MG63 (cell line): ENCODE measurements at regions not wholly inside any gene's neighbourhood (a gene's known extent, or its start where the extent isn't known, plus 50 kb on each side); places are given as distances from the start of the nearest gene placed in this dataset.
"Not testable (repeated sequence)": the region's sequence is repeated elsewhere in the genome, so short reads cannot be mapped to it uniquely, and the experiment has no call there.

Experiments used
- DNase-seq: peaks from one replicate; pipeline ENCODE4 v3.0.0-alpha.2; 2020
- H3K27me3 ChIP-seq: fragments of 250-450 bp; sonication (Bioruptor Pico); 2 replicates; pipeline ENCODE4 v1.5.1; 2020; ENCODE audit warnings: mild to moderate bottlenecking, moderate library complexity
- H3K36me3 ChIP-seq: fragments of 250-450 bp; sonication (Bioruptor Pico); 2 replicates; pipeline ENCODE4 v1.5.1; 2020; ENCODE audit warnings: mild to moderate bottlenecking, moderate library complexity
- H3K4me3 ChIP-seq: fragments of 250-450 bp; sonication (Bioruptor Pico); 2 replicates; pipeline ENCODE4 v1.5.1; 2020; ENCODE audit warnings: mild to moderate bottlenecking, moderate library complexity
- H3K9me3 ChIP-seq: fragments of 250-450 bp; sonication (Bioruptor Pico); 2 replicates; pipeline ENCODE4 v1.5.1; 2020; ENCODE audit warnings: mild to moderate bottlenecking, moderate library complexity

GRCh38 chr1:190858140-190858539 lies 380.5 kb upstream of the BRINP3 start:
- no peak overlapping the region for H3K4me3 ChIP-seq
- no peak for DNase-seq
- H3K27me3 ChIP-seq, result no peaks in the 10 kb centered on the region
- H3K36me3 ChIP-seq, result no peaks in the 10 kb centered on the region
- no peaks in the 10 kb centered on the region for H3K9me3 ChIP-seq

- no peak overlapping the region for H3K4me3 ChIP-seq
- H3K27me3 ChIP-seq, result no peaks in the 10 kb centered on the region
- H3K9me3 ChIP-seq, result no peaks in the 10 kb centered on the region
- DNase-seq, result no peak
- no peaks in the 10 kb centered on the region for H3K36me3 ChIP-seq
These were observed 386.5 kb upstream of the BRINP3 start for GRCh38 chr1:190864013-190864641.

- Histone ChIP-seq H3K27me3 (no peaks in the 10 kb centered on the region), H3K4me3 (no peak overlapping the region), H3K9me3 (no peaks in the 10 kb centered on the region), H3K36me3 (no peaks in the 10 kb centered on the region)
- DNase-seq, result no peak
These were observed 402.7 kb upstream of the BRINP3 start for GRCh38 chr1:190880352-190880751.

GRCh38 chr1:190881064-190881463 lies 403.4 kb upstream of the BRINP3 start:
- no peaks in the 10 kb centered on the region for H3K9me3 ChIP-seq
- no peaks in the 10 kb centered on the region for H3K36me3 ChIP-seq
- no peaks in the 10 kb centered on the region for H3K27me3 ChIP-seq
- DNase-seq, result no peak
- no peak overlapping the region for H3K4me3 ChIP-seq

GRCh38 chr1:190897233-190897632 lies 419.6 kb upstream of the BRINP3 start:
- no peak for DNase-seq
- Histone ChIP-seq H3K36me3 (no peaks in the 10 kb centered on the region), H3K27me3 (no peaks in the 10 kb centered on the region), H3K4me3 (no peak overlapping the region), H3K9me3 (no peaks in the 10 kb centered on the region)

GRCh38 chr1:190904091-190904695 lies 426.5 kb upstream of the BRINP3 start:
- H3K36me3 ChIP-seq, result no peaks in the 10 kb centered on the region
- no peak overlapping the region for H3K4me3 ChIP-seq
- no peaks in the 10 kb centered on the region for H3K27me3 ChIP-seq
- H3K9me3 ChIP-seq, result no peaks in the 10 kb centered on the region
- peak; percentile 52 for DNase-seq

GRCh38 chr1:190906206-190906725 lies 428.6 kb upstream of the BRINP3 start:
- DNase-seq, result no peak

GRCh38 chr1:190908246-190908645 lies 430.6 kb upstream of the BRINP3 start:
- Histone ChIP-seq H3K36me3 (no peaks in the 10 kb centered on the region), H3K9me3 (no peaks in the 10 kb centered on the region), H3K27me3 (no peaks in the 10 kb centered on the region), H3K4me3 (no peak overlapping the region)
- no peak for DNase-seq

More at GRCh38 chr1:190906206-190906725, 428.6 kb upstream of the BRINP3 start:
- no peak overlapping the region for H3K4me3 ChIP-seq
- no peaks in the 10 kb centered on the region for H3K9me3 ChIP-seq
- no peaks in the 10 kb centered on the region for H3K36me3 ChIP-seq
- no peaks in the 10 kb centered on the region for H3K27me3 ChIP-seq

GRCh38 chr1:190908691-190909090 lies 431.0 kb upstream of the BRINP3 start:
- no peak for DNase-seq

GRCh38 chr1:190935925-190936324 lies 458.3 kb upstream of the BRINP3 start:
- no peak for DNase-seq
- H3K27me3 ChIP-seq, result no peaks in the 10 kb centered on the region
- H3K9me3 ChIP-seq, result no peaks in the 10 kb centered on the region
- H3K36me3 ChIP-seq, result no peaks in the 10 kb centered on the region
- no peak overlapping the region for H3K4me3 ChIP-seq

More at GRCh38 chr1:190908691-190909090, 431.0 kb upstream of the BRINP3 start:
- Histone ChIP-seq H3K9me3 (no peaks in the 10 kb centered on the region), H3K36me3 (no peaks in the 10 kb centered on the region), H3K4me3 (no peak overlapping the region), H3K27me3 (no peaks in the 10 kb centered on the region)

GRCh38 chr1:190936337-190936736 lies 458.7 kb upstream of the BRINP3 start:
- no peak overlapping the region for H3K4me3 ChIP-seq
- no peaks in the 10 kb centered on the region for H3K36me3 ChIP-seq
- no peaks in the 10 kb centered on the region for H3K27me3 ChIP-seq
- DNase-seq, result no peak
- H3K9me3 ChIP-seq, result no peaks in the 10 kb centered on the region

- H3K27me3 ChIP-seq, result no peaks in the 10 kb centered on the region
- no peak for DNase-seq
These were observed 463.3 kb upstream of the BRINP3 start for GRCh38 chr1:190940951-190941350.

GRCh38 chr1:190942475-190942874 lies 464.8 kb upstream of the BRINP3 start:
- no peaks in the 10 kb centered on the region for H3K27me3 ChIP-seq
- H3K9me3 ChIP-seq, result 0 out of 2 replicates have a peak, but pooled peaks cover 1% of the 10 kb centered on the region
- H3K36me3 ChIP-seq, result no peaks in the 10 kb centered on the region
- no peak overlapping the region for H3K4me3 ChIP-seq
- no peak for DNase-seq

More at GRCh38 chr1:190940951-190941350, 463.3 kb upstream of the BRINP3 start:
- no peak overlapping the region for H3K4me3 ChIP-seq
- H3K36me3 ChIP-seq, result no peaks in the 10 kb centered on the region
- 0 out of 2 replicates have a peak, but pooled peaks cover 1% of the 10 kb centered on the region for H3K9me3 ChIP-seq

GRCh38 chr1:190943722-190944121 lies 466.1 kb upstream of the BRINP3 start:
- not testable (repeated sequence) for H3K36me3 ChIP-seq, DNase-seq, H3K9me3 ChIP-seq, H3K4me3 ChIP-seq, H3K27me3 ChIP-seq

- H3K27me3 ChIP-seq, result no peaks in the 10 kb centered on the region
- no peaks in the 10 kb centered on the region for H3K9me3 ChIP-seq
- no peak overlapping the region for H3K4me3 ChIP-seq
- no peak for DNase-seq
- H3K36me3 ChIP-seq, result no peaks in the 10 kb centered on the region
These were observed 472.3 kb upstream of the BRINP3 start for GRCh38 chr1:190949939-190950338.

GRCh38 chr1:190957565-190957964 lies 479.9 kb upstream of the BRINP3 start:
- Histone ChIP-seq H3K27me3 (no peaks in the 10 kb centered on the region), H3K9me3 (no peaks in the 10 kb centered on the region), H3K4me3 (no peak overlapping the region), H3K36me3 (no peaks in the 10 kb centered on the region)
- no peak for DNase-seq

- no peak overlapping the region for H3K4me3 ChIP-seq
- H3K9me3 ChIP-seq, result no peaks in the 10 kb centered on the region
- no peaks in the 10 kb centered on the region for H3K27me3 ChIP-seq
- no peak for DNase-seq
- H3K36me3 ChIP-seq, result no peaks in the 10 kb centered on the region
These were observed 485.7 kb upstream of the BRINP3 start for GRCh38 chr1:190963321-190963720.

- DNase-seq, result no peak
- no peaks in the 10 kb centered on the region for H3K27me3 ChIP-seq
- H3K9me3 ChIP-seq, result no peaks in the 10 kb centered on the region
- H3K36me3 ChIP-seq, result no peaks in the 10 kb centered on the region
- H3K4me3 ChIP-seq, result no peak overlapping the region
These were observed 498.2 kb upstream of the BRINP3 start for GRCh38 chr1:190975827-190976226.
